OCI-LY1 (cell line): ENCODE measurements at regions not wholly inside any gene's neighbourhood (a gene's known extent, or its start where the extent isn't known, plus 50 kb on each side); places are given as distances from the start of the nearest gene placed in this dataset.

Experiments
- H2AFZ ChIP-seq: fragments of 200-600 bp; sonication (generic), shearing (Covaris generic); 2 replicates; pipeline ENCODE4 v1.6.0; 2014; ENCODE audit warnings: antibody characterized with exemption, mild to moderate bottlenecking, low read length
- H3F3A ChIP-seq: fragments of 200-600 bp; sonication (generic), shearing (Covaris generic); 2 replicates; pipeline ENCODE4 v1.6.0; 2014; ENCODE audit warnings: mild to moderate bottlenecking, antibody characterized with exemption, low read length, moderate library complexity; ENCODE audit not compliant: insufficient read depth
- H3K27ac ChIP-seq: fragments of 200-600 bp; sonication (generic); 2 replicates; pipeline ENCODE4 v1.5.1; 2014; ENCODE audit warnings: low read length, mixed run types, mild to moderate bottlenecking, low read depth; ENCODE audit not compliant: poor library complexity, severe bottlenecking
- H3K27me3 ChIP-seq: fragments of 200-600 bp; sonication (generic); 2 replicates; pipeline ENCODE4 v1.6.0; 2014; ENCODE audit warnings: antibody characterized with exemption, mild to moderate bottlenecking, low read length, moderate library complexity; ENCODE audit not compliant: insufficient read depth
- H3K36me3 ChIP-seq: fragments of 200-600 bp; sonication (generic); 2 replicates; pipeline ENCODE4 v1.6.1; 2014; ENCODE audit warnings: mild to moderate bottlenecking, antibody characterized with exemption, low read length, moderate library complexity, mixed read lengths; ENCODE audit not compliant: insufficient read depth
- H3K4me1 ChIP-seq: fragments of 200-600 bp; sonication (generic); 2 replicates; pipeline ENCODE4 v1.5.1; 2014; ENCODE audit warnings: mild to moderate bottlenecking, low read length, moderate library complexity; ENCODE audit not compliant: insufficient read depth, severe bottlenecking
- H3K4me2 ChIP-seq: fragments of 200-600 bp; sonication (generic), shearing (Covaris generic); 2 replicates; pipeline ENCODE4 v1.6.1; 2014; ENCODE audit warnings: low read length
- H3K4me3 ChIP-seq: fragments of 200-600 bp; sonication (generic); 2 replicates; pipeline ENCODE4 v1.5.1; 2014; ENCODE audit warnings: low read length, low read depth, mild to moderate bottlenecking, mixed read lengths; ENCODE audit not compliant: poor library complexity, severe bottlenecking
- H3K79me2 ChIP-seq: fragments of 200-600 bp; shearing (Covaris generic); 2 replicates; pipeline ENCODE4 v1.6.1; 2016; ENCODE audit warnings: mixed run types, low read length, mixed read lengths; ENCODE audit not compliant: insufficient read depth
- H3K9ac ChIP-seq: fragments of 200-600 bp; sonication (generic), shearing (Covaris generic); 2 replicates; pipeline ENCODE4 v1.6.1; 2014; ENCODE audit warnings: mild to moderate bottlenecking, low read length, mixed read lengths
- H3K9me2 ChIP-seq: fragments of 200-600 bp; sonication (generic), shearing (Covaris generic); 2 replicates; pipeline ENCODE4 v1.6.1; 2014; ENCODE audit warnings: low read depth, mild to moderate bottlenecking, low read length, mixed read lengths
- H3K9me3 ChIP-seq: fragments of 200-600 bp; shearing (Covaris generic); 2 replicates; pipeline ENCODE4 v1.6.1; 2014; ENCODE audit warnings: low read length, mixed read lengths
- H4K20me1 ChIP-seq: fragments of 200-600 bp; sonication (generic), shearing (Covaris generic); 2 replicates; pipeline ENCODE4 v1.6.0; 2016; ENCODE audit warnings: mild to moderate bottlenecking, low read length; ENCODE audit not compliant: insufficient read depth
- EZH2 ChIP-seq: fragments of 200-600 bp; sonication (generic), shearing (Covaris generic); IDR thresholded peaks from 2 replicates; pipeline ENCODE4 v1.8.0; 2017; ENCODE audit warnings: borderline replicate concordance, mixed run types, mild to moderate bottlenecking, antibody characterized with exemption, low read length, moderate library complexity, mixed read lengths
- TF ChIP-seq, protein P1 (sequence below): fragments of 200-600 bp; sonication (generic), shearing (Covaris generic); IDR thresholded peaks from 2 replicates; pipeline ENCODE4 v1.5.1; 2017; ENCODE audit warnings: mild to moderate bottlenecking, antibody characterized with exemption, low read length, moderate library complexity, mixed read lengths

GRCh38 chr6:25018568-25018954 lies 82.8 kb upstream of the RIPOR2 start:
- H3K9ac ChIP-seq, result no peak overlapping the region
- no peaks in the 10 kb centered on the region for H3K79me2 ChIP-seq

DNA sequence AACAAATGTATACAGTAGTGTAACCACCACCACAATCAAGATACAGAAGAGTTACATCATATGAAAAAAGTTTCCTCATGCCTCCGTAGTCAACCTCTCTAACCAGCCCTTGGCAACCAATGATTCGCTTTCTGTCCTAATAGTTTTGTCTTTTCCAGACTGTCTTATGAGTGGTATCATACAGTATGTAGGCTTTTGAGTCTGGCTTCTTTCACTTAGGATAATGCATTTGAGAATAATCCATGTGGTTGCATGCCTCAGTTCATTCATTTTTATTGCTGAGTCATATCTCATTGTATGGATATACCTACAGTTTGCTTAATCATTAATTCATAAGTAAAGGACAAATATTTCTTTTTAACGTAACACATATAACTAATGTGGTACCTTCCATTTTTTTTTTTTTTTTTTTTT lies 86.4 kb upstream of the RIPOR2 start:
- H3K4me3 ChIP-seq, result no peak overlapping the region
- no peaks in the 10 kb centered on the region for H3K9me3 ChIP-seq
- no peak overlapping the region for H3K9ac ChIP-seq
- H2AFZ ChIP-seq, result no peak overlapping the region
- H3F3A ChIP-seq, result no peaks in the 10 kb centered on the region
- H3K27me3 ChIP-seq, result no peaks in the 10 kb centered on the region
- peaks cover 15% of the 10 kb centered on the region for H3K36me3 ChIP-seq
- H3K4me1 ChIP-seq, result peaks cover 29% of the 10 kb centered on the region
- no peak overlapping the region for H3K4me2 ChIP-seq
- H3K9me2 ChIP-seq, result no peaks in the 10 kb centered on the region
- no peaks in the 10 kb centered on the region for H3K79me2 ChIP-seq
- no peaks in the 10 kb centered on the region for H4K20me1 ChIP-seq
- H3K27ac ChIP-seq, result no peak overlapping the region
- TF ChIP-seq EZH2, result no peak
- TF ChIP-seq, protein P1, sequence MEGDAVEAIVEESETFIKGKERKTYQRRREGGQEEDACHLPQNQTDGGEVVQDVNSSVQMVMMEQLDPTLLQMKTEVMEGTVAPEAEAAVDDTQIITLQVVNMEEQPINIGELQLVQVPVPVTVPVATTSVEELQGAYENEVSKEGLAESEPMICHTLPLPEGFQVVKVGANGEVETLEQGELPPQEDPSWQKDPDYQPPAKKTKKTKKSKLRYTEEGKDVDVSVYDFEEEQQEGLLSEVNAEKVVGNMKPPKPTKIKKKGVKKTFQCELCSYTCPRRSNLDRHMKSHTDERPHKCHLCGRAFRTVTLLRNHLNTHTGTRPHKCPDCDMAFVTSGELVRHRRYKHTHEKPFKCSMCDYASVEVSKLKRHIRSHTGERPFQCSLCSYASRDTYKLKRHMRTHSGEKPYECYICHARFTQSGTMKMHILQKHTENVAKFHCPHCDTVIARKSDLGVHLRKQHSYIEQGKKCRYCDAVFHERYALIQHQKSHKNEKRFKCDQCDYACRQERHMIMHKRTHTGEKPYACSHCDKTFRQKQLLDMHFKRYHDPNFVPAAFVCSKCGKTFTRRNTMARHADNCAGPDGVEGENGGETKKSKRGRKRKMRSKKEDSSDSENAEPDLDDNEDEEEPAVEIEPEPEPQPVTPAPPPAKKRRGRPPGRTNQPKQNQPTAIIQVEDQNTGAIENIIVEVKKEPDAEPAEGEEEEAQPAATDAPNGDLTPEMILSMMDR, result no peak

More at GRCh38 chr6:25018568-25018954, 82.8 kb upstream of the RIPOR2 start:
- Histone ChIP-seq H3K27me3 (no peaks in the 10 kb centered on the region), H4K20me1 (no peaks in the 10 kb centered on the region), H3K4me1 (peaks cover 46% of the 10 kb centered on the region), H3K9me3 (no peaks in the 10 kb centered on the region), H3K4me3 (no peak overlapping the region), H3K27ac (no peak overlapping the region), H3K4me2 (no peak overlapping the region), H3F3A (no peaks in the 10 kb centered on the region), H3K36me3 (peaks cover 1% of the 10 kb centered on the region; the same call in 1 of the 2 replicates), H3K9me2 (no peaks in the 10 kb centered on the region), H2AFZ (no peak overlapping the region)
- TF ChIP-seq EZH2, result no peak
- TF ChIP-seq, protein P1, result no peak

DNA sequence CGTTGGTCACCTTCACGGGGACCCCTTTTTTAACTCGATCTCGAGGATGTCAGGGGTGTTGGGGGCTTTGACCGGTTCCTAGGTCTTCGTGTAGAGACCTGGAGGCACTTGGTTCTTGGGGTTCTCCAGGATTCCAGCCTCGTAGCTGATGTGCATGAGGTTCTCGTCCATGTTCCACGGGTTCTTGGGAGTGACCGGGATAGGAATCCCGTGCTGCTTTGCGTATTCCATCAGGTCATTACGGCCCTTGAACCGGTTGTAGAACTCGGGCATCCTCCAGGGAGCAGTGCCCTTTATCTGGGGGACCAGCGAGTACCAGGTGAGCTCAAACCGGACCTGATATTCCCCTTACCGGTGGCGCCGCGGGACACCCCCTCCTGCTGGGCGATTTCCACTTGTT lies 88.0 kb upstream of the RIPOR2 start:
- no peak overlapping the region for H3K9ac ChIP-seq
- no peaks in the 10 kb centered on the region for H3K27me3 ChIP-seq
- no peaks in the 10 kb centered on the region for H3K9me3 ChIP-seq
- peaks cover 32% of the 10 kb centered on the region for H3K4me1 ChIP-seq
- H3K9me2 ChIP-seq, result no peaks in the 10 kb centered on the region
- no peak overlapping the region for H3K4me2 ChIP-seq
- H4K20me1 ChIP-seq, result no peaks in the 10 kb centered on the region
- H3K79me2 ChIP-seq, result no peaks in the 10 kb centered on the region
- no peak overlapping the region for H3K27ac ChIP-seq
- H3K36me3 ChIP-seq, result peaks cover 15% of the 10 kb centered on the region
- no peak for TF ChIP-seq EZH2
- TF ChIP-seq, protein P1, result no peak
- no peak overlapping the region for H3K4me3 ChIP-seq
- H3F3A ChIP-seq, result no peaks in the 10 kb centered on the region
- no peak overlapping the region for H2AFZ ChIP-seq
